ENCODE measurements at regions not wholly inside any gene's neighbourhood (a gene's known extent, or its start where the extent isn't known, plus 50 kb on each side); places are given as distances from the start of the nearest gene placed in this dataset.

DNA sequence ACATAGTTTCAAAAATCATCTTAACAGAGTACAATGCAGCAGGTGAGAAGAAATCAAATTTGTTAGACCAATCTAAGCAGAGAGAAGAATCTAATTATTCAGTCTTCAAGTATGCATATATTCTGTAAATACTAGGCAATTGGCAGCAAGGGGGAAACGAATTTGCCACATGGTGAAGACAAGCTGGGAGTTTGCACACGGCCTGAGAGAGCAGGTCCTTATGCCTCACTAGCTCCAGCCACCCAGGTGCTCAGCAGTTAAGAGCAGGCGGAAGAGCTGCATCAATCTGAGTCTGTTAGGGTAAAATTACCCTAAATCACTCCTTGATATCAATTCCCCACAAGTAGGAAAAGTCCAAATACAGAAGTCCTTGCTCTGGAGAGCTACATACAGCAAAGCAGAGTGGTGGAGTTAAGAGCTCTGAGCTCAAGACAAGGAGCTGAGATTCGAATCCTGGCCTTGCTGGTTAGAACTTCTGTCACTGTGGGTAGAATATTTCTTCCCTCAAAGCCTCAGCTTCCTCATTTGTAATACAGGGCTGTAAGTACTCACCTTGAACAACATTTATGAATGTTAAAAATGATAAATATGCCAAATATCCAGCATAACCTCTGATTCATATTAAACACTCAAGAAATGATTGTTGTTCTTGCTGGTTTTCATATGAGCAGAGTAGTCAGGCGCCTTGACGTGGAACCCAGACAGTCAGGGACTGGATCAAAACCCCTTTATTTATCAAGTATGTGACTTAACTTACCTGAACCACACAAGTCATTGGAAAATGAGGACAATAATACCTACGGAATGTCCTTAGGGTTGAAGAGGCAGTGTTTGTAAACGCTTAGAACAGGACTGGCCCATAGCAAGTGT is 444.2 kb downstream of the CDH26 start:
- Histone ChIP-seq H3K14ac (ENCODE audit: insufficient read length) (no peak overlapping the region), H2AFZ (ENCODE audit: low read length) (no peak overlapping the region), H2BK120ac (replicated peaks; ENCODE audit: low read depth, low read length) (no peak overlapping the region), H3K23ac (ENCODE audit: insufficient read length) (no peak overlapping the region), H2BK20ac (ENCODE audit: low read length) (no peak overlapping the region), H4K91ac (replicated peaks; ENCODE audit: insufficient read length, low read length) (no peak overlapping the region), H3K27ac (ENCODE audit: low read depth, low read length) (no peak overlapping the region), H3K79me1 (ENCODE audit: low read depth, low read length) (no peaks in the 10 kb centered on the region), H3K4me1 (replicated peaks in 1 of 4; ENCODE audit: control insufficient read depth in 3 of 4, insufficient read depth in 4 of 4, low read length in 3 of 4) (no peaks in the 10 kb centered on the region), H4K20me1 (replicated peaks in 1 of 2; ENCODE audit: control insufficient read depth in 1 of 2, insufficient read depth in 2 of 2, low read length in 2 of 2) (no peaks in the 10 kb centered on the region), H2BK15ac (ENCODE audit: low read length) (no peak overlapping the region), H3K9ac (replicated peaks in 1 of 4; ENCODE audit: extremely low read depth in 1 of 4, low read depth in 3 of 4, low read length in 3 of 4) (no peak overlapping the region), H3K23me2 (ENCODE audit: low read depth, low read length) (no peaks in the 10 kb centered on the region), H3K4me3 (ENCODE audit: extremely low read depth in 1 of 4, insufficient read depth in 2 of 4, low read depth in 3 of 4, low read length in 4 of 4) (no peak overlapping the region), H3K4me2 (ENCODE audit: insufficient read depth in 1 of 2, low read depth in 2 of 2, low read length in 2 of 2) (no peak overlapping the region), H3K27me3 (replicated peaks in 1 of 4; ENCODE audit: control insufficient read depth in 3 of 4, extremely low read depth in 1 of 4, insufficient read depth in 3 of 4, low read length in 3 of 4) (no peaks in the 10 kb centered on the region; a peak in 1 of 7 replicates), H4K5ac (ENCODE audit: insufficient read length, low read depth, low read length) (no peak overlapping the region), H3K4ac (replicated peaks; ENCODE audit: insufficient read length, low read depth, low read length) (no peak overlapping the region), H3K36me3 (ENCODE audit: control insufficient read depth in 2 of 4, insufficient read depth in 4 of 4, low read length in 3 of 4) (no peaks in the 10 kb centered on the region), H2BK5ac (ENCODE audit: low read depth, low read length) (no peak overlapping the region), H3K18ac (ENCODE audit: extremely low read depth, low read length) (no peak overlapping the region), H3K56ac (replicated peaks; ENCODE audit: insufficient read length, low read depth, low read length) (no peak overlapping the region), H2AK5ac (ENCODE audit: low read depth, low read length) (no peak overlapping the region), H4K8ac (ENCODE audit: extremely low read depth, insufficient read depth, low read length) (no peak overlapping the region), H2BK12ac (ENCODE audit: low read depth, low read length) (no peak overlapping the region), H3K9me3 (ENCODE audit: insufficient read depth in 2 of 2, low read depth in 1 of 2, low read length in 1 of 2) (peaks cover 6 to 8% of the 10 kb centered on the region in 2 experiments; a peak in 2 of 4 replicates), H3K79me2 (ENCODE audit: control insufficient read depth in 1 of 2, insufficient read depth in 2 of 2, low read length in 2 of 2) (no peaks in the 10 kb centered on the region)
- ChIA-PET CTCF (ENCODE audit: partially characterized antibody) (no interaction called here), POLR2A (ENCODE audit: partially characterized antibody) (no interaction called here)
- DNase-seq (ENCODE audit: low read depth in 1 of 2, low spot score in 2 of 2) (no peak), FAIRE-seq (no peak)
- WGBS, 2 experiments (ENCODE audit: extremely low coverage in 1 of 2, insufficient coverage in 1 of 2, insufficient read length in 1 of 2, insufficient replicate concordance in 2 of 2, low coverage in 1 of 2, low lambda C conversion rate in 2 of 2, missing lambda C conversion rate in 1 of 2) = 97% methylated on average over 8 of the region's 8 CpGs; no CpG with 5 or more reads in 1 of the 2 experiments
- TF ChIP-seq MAFK (IDR thresholded peaks at IDR 0.05; ENCODE audit: low read depth, low read length) (no peak), RXRA (IDR thresholded peaks at IDR 0.05; ENCODE audit: insufficient read depth, low read depth, low read length) (no peak), SP4 (IDR thresholded peaks at IDR 0.05; ENCODE audit: low read length) (no peak), YY1 (IDR thresholded peaks at IDR 0.05; ENCODE audit: low read depth, low read length) (no peak), RBBP5 (IDR thresholded peaks at IDR 0.05; ENCODE audit: borderline replicate concordance, low read depth, low read length) (no peak), EZH2 (IDR thresholded peaks at IDR 0.05; ENCODE audit: low read depth, low read length, severe bottlenecking) (no peak), CBX5 (IDR thresholded peaks at IDR 0.05; ENCODE audit: low read depth, low read length) (no peak), HDAC2 (IDR thresholded peaks at IDR 0.05; ENCODE audit: borderline replicate concordance in 1 of 2, low read depth in 2 of 2, low read length in 2 of 2) (no peak), GTF2F1 (IDR thresholded peaks at IDR 0.05; ENCODE audit: borderline replicate concordance, low read depth, low read length) (no peak), POU5F1 (IDR thresholded peaks at IDR 0.05; ENCODE audit: low read depth, low read length) (no peak), TAF1 (IDR thresholded peaks at IDR 0.05; ENCODE audit: low read depth, low read length) (no peak), TBP (IDR thresholded peaks at IDR 0.05; ENCODE audit: low read depth, low read length) (no peak), TCF12 (IDR thresholded peaks at IDR 0.05; ENCODE audit: low read depth, low read length) (no peak), JUND (IDR thresholded peaks at IDR 0.05; ENCODE audit: low read length) (no peak)

Data from H1 (cell line).